Ectodermal cell (in vitro differentiated cells): ENCODE measurements at regions not wholly inside any gene's neighbourhood (a gene's known extent, or its start where the extent isn't known, plus 50 kb on each side); places are given as distances from the start of the nearest gene placed in this dataset.

Experiments used
- H3K27ac ChIP-seq: 2 replicates; pipeline ENCODE4 v1.7.0; 2013; ENCODE audit warnings: mild to moderate bottlenecking, low read depth, low read length; ENCODE audit not compliant: insufficient read depth, poor library complexity, severe bottlenecking
- H3K27me3 ChIP-seq: 2 replicates; pipeline ENCODE4 v1.7.0; 2013; ENCODE audit warnings: mild to moderate bottlenecking, low read length; ENCODE audit not compliant: insufficient read depth, control insufficient read depth, poor library complexity, severe bottlenecking
- H3K36me3 ChIP-seq: one replicate; pipeline ENCODE4 v1.7.0; 2013; ENCODE audit warnings: low read length; ENCODE audit not compliant: control insufficient read depth, insufficient read depth
- H3K4me1 ChIP-seq: one replicate; pipeline ENCODE4 v1.7.0; 2013; ENCODE audit warnings: low read length; ENCODE audit not compliant: control insufficient read depth, insufficient read depth
- H3K4me3 ChIP-seq: 2 replicates; pipeline ENCODE4 v1.7.0; 2013; ENCODE audit warnings: low read depth, low read length, control low read depth; ENCODE audit not compliant: insufficient read depth
- H3K9me3 ChIP-seq: 2 replicates; pipeline ENCODE4 v1.7.0; 2013; ENCODE audit warnings: mild to moderate bottlenecking, low read length, moderate library complexity; ENCODE audit not compliant: control insufficient read depth
- WGBS, 2 experiments: methylation state at CpG; one replicate each; pipeline ENCODE4 v1.1.7; 2013; ENCODE audit warnings: missing lambda C conversion rate in 2 of 2; 5-methylcytosine and 5-hydroxymethylcytosine counted together

DNA sequence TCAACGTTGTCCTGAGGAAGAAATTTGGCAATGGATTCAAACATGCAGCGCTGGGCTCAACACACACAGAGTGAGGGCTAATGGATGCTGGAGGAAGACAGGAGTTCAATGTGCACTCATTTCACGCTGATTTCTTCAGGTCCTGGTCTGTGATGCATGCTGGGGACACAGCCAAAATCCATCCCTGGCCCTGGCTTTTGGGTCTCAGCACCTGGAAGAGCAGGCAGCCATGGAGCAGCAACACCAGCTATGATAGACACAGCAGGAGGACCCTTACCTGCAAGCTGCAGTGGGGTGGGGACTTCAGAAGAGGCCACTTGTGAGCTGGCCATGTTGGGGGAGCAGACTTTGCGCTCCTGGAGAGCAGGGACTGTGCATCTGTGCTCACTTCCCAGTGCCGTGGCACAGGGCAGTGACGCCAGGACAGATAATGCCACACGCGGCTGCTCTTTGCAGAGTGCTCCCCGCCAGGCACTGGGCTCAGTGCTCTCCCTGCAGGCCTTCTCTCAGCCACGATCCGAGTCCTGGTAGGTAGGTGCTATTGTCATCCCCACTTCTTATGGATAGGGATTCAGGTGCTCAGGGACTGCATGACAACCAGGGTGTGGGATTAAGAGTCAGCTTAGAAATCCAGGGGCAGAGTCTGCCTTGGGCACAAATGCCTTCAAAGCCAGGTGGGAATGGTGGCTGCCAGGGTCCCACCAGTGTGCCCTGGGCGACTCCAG lies 138.8 kb upstream of the UNC5B start:
- H3K4me3 ChIP-seq, result no peak overlapping the region
- peaks cover 35% of the 10 kb centered on the region for H3K4me1 ChIP-seq
- H3K9me3 ChIP-seq, result no peaks in the 10 kb centered on the region
- H3K27ac ChIP-seq, result no peak overlapping the region
- no peaks in the 10 kb centered on the region for H3K27me3 ChIP-seq
- H3K36me3 ChIP-seq, result no peaks in the 10 kb centered on the region
- 90% methylated on average over 12 of the region's 12 CpGs for WGBS, 2 experiments

DNA sequence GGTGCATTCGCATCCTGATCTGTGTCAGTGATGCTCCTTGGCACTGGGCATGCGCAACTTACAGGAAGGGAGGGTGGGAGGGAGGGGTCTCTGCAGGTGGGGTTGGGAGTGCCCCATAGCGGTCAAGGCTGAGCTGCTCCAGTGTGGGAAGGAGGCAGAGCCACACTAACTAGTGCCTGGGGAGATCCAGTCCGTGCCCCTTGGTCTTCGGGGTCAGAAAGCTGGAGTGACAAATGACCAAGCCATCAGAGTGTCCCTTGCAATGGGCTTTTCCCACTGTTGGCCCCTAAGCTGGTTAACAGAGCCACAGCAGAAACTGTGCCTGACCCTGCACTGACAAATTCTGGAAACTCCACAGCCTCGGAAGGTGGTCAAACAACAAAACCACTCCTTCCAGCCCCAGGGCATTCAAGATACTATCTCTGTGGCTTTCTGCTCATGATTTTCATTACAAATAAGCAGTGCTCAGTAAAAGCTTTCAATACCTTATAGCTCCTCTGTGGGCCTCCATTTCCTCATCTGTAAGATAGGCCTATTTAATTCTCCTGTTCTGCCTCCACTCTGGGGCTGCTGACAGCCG lies 138.1 kb upstream of the UNC5B start:
- Histone ChIP-seq H3K9me3 (no peaks in the 10 kb centered on the region), H3K4me1 (peaks cover 30% of the 10 kb centered on the region), H3K27me3 (no peaks in the 10 kb centered on the region), H3K36me3 (no peaks in the 10 kb centered on the region), H3K27ac (no peak overlapping the region), H3K4me3 (no peak overlapping the region)
- WGBS, 2 experiments, result 77 to 82% methylated on average over 7 of the region's 7 CpGs

DNA sequence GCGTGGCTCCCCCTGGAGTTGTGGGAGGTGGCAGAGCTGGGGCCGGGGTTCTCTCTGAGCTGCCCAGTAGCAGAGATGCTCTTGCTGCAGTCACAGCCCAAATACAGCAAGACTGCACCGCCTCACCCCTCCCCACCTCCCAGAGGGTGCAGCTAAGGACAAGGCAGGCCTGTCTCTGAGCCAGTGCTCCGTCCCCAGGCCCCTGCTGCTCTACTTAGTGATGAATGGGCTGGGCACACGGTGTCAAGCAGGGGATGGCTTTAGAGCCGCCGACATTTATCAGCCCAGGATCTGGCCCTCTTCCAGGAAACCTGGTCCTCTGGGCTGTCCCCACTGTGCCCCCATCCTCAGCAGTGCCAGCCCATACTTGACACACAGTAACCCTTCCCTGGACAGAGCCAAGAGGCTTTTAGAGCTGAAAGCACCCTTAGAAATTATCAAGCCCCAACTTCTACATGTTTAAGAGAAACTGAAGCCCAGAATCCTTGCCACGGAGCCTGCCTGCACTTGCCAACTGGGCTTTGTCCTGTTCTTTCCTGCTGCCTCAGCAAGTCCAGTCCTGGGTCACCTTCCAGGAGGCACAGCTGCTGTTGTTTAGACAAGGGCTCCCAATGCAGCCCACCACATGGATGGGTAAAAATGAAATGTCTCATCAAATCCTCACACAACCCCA lies 137.1 kb upstream of the UNC5B start:
- Histone ChIP-seq H3K4me1 (peaks cover 34% of the 10 kb centered on the region), H3K4me3 (no peak overlapping the region), H3K27ac (no peak overlapping the region), H3K27me3 (no peaks in the 10 kb centered on the region), H3K9me3 (no peaks in the 10 kb centered on the region), H3K36me3 (no peaks in the 10 kb centered on the region)
- 39 to 43% methylated on average over 8 of the region's 8 CpGs for WGBS, 2 experiments

DNA sequence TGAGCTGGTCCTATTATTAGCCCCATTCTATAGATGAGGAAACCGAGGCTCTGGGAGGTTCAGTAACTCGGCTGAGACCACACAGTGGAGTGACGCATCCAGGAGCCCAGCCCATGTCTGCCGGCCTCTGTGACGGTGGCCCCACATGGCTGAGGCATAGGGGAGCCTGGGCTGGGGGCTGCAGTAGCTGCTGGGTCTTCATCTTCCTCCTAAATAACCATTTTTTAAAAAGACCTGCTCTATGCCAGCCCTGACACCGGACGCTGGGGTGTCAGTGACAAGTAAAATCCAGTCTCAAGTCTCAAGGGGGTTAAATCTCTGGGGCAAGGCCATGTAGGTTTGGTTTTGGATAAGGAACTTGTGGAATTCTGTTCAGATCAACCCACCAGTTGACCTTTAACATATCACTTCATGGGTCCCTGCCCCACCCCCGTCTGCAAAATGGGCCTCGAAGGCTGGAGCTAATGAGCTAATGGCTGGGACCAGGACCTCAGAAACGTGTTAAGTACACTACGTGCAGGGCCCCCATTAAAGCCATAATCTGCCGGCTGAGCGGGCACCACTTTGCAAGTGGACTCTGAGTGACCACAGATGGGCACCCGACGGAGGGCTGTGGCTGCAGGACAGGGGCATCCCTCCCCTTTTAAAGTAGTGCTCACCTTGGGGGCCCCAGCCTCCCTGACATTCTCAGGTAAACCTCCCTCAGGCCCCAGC lies 136.5 kb upstream of the UNC5B start:
- Histone ChIP-seq H3K4me1 (peaks cover 34% of the 10 kb centered on the region), H3K36me3 (no peaks in the 10 kb centered on the region), H3K9me3 (no peaks in the 10 kb centered on the region), H3K27ac (no peak overlapping the region), H3K27me3 (no peaks in the 10 kb centered on the region), H3K4me3 (no peak overlapping the region)
- 87 to 90% methylated on average over 15 of the region's 15 CpGs for WGBS, 2 experiments

DNA sequence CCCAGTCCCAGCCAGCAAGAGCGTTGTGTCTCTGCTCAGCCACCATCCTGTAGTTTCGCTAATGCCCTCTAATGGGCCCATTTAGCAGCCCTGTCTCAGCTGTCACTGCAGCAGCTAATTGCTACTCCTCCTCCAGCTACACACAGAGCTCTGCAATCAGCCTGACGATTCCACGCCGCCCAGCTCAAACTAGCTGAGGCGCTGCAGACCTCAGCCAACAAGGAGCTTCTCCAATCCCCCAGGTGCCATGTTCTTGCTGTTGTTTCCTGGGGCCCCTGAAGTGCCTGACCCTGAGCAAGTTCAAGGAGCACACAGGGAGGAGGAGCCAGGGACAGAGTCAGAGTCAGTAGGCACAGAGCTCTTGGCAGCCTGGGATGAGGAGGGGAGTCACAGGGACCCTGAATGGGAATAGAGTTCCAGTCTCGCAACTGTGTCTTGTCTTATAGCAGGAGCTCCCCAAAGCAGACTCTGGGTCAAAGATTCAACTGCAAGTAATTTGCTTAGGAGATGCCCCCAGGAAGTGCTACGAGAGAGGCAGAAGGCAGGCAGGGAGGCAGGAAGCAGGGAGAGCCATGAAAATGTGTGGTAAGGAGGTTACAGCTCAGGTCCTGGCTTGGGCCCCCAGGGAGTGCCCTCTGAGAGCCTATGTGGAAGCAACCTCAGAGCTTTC lies 135.8 kb upstream of the UNC5B start:
- WGBS, 2 experiments, result 61 to 68% methylated on average over 8 of the region's 8 CpGs
- Histone ChIP-seq H3K4me3 (no peak overlapping the region), H3K27me3 (no peaks in the 10 kb centered on the region), H3K27ac (no peak overlapping the region), H3K36me3 (no peaks in the 10 kb centered on the region), H3K9me3 (no peaks in the 10 kb centered on the region), H3K4me1 (peaks cover 34% of the 10 kb centered on the region)

DNA sequence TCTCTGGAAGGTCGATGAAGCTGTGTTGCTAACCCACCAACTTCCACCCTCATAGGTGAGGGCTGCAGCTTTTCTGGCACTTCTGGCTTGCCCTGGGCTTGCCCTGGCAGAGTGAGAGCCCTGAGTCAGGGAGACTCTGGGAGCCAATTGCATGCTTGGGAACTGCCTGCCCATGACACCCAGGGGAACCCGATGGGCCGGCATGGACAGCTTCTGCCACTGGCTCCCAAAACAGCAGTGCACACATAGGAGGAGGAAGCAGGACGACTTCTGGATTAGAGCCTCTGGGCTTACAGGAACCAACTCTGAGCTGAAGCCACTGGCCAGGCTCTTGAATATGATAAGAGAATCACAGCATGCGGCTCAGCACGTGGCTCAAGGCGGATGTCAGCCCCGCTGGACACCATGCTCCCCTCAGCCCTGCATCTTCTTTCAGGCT lies 135.2 kb upstream of the UNC5B start:
- no peaks in the 10 kb centered on the region for H3K36me3 ChIP-seq
- H3K27ac ChIP-seq, result no peak overlapping the region
- WGBS, 2 experiments, result 56 to 59% methylated on average over 8 of the region's 8 CpGs
- H3K4me3 ChIP-seq, result no peak overlapping the region
- H3K27me3 ChIP-seq, result no peaks in the 10 kb centered on the region
- no peaks in the 10 kb centered on the region for H3K9me3 ChIP-seq
- H3K4me1 ChIP-seq, result peaks cover 34% of the 10 kb centered on the region

DNA sequence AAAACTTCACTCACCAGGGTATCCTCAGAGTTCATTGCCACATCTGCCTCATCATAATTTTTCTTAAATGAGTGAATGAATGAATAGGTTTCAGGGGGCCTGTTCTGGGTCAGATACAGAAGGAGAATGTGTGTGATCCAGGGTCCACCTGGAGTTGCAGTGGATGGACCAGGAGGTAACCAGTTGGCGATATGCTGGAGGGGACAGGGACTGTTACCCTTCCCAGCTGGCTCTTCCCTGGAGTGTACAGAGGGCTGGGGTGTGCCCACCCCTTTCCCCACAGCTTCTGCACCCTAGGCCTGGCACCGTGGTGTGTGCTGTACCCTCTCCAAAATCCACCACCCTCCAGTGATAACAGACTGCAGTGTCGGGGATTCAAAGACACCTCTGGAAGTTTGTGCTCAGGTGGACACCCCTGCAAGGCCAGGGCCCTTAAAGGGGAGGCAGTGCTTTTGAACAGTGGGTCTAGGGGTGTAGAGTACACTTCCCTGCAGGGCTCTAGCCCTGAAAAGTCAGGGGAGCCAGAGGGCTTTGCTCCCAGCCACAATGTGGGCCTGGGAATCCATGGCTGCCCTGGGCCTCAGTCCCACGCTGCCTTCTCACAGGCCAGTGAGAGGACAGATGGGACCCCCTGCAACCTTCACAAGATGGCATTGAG lies 134.4 kb upstream of the UNC5B start:
- no peaks in the 10 kb centered on the region for H3K9me3 ChIP-seq
- no peak overlapping the region for H3K4me3 ChIP-seq
- H3K4me1 ChIP-seq, result peaks cover 36% of the 10 kb centered on the region
- H3K36me3 ChIP-seq, result no peaks in the 10 kb centered on the region
- no peaks in the 10 kb centered on the region for H3K27me3 ChIP-seq
- 95 to 96% methylated on average over 4 of the region's 4 CpGs for WGBS, 2 experiments
- H3K27ac ChIP-seq, result no peak overlapping the region

DNA sequence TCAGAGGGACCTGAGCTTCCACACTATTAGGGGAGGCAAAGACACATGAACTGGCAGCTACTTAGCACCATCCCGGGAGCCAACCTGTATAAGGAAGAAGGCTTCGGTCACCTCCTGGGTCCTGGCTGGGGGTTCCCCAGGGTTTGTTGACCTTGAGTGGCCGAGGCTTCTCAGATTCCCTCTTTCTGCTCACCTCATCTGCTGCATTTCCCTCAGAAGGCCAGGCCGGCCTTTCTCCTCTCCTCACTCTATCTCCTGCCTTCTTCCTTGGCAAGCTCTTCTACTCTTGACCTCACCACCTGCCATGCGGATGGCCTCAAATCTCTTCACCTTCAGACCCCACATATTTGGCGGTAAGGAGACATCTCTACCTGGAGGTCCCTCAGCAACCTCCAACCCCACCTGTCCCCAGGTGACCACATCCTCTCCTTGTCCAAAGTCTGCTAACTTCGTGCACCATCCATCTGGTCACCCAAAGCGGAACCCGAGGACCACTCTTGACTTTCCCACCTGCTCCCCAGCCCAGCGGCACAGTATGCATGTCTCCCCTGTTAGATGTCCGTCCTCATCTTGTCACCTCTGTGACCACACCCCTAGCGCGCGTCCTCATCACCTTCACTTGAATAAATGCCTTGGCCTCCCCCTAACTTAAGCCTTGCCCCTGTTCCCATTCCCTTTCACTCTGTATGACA lies 133.8 kb upstream of the UNC5B start:
- WGBS, 2 experiments, result 95% methylated on average over 14 of the region's 14 CpGs
- no peak overlapping the region for H3K4me3 ChIP-seq
- no peaks in the 10 kb centered on the region for H3K27me3 ChIP-seq
- H3K27ac ChIP-seq, result no peak overlapping the region
- H3K36me3 ChIP-seq, result no peaks in the 10 kb centered on the region
- no peaks in the 10 kb centered on the region for H3K9me3 ChIP-seq
- H3K4me1 ChIP-seq, result peaks cover 39% of the 10 kb centered on the region

DNA sequence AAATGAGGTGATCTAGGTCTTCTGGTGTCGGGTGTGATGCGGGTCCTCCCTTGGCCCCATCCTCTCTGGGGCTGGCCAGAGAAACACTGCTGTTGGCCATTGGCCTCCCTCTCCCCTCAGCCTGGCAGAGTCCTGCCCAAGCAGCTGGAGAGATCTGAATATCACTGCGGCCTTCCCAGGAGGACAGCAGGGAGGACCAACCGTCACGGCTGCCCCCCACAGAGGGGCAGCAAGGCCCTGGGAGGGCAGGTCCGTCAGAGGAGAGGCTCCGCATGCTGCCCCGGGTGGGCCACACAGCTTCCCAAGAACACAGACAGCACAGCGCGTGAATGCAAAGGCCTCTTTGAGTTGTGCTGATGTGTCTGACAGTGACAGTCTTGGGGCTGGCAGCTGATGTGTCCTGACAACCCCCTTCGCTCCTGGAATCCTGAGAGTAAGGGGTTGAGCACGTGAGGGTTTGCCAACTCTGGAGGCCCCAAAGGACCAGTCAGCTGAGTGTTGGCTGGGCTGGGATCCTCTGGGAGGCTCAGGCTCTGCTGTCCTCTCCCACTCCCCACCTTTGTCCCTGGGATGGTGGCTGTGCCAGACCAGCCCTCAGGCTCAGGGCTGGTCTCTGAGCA lies 132.5 kb upstream of the UNC5B start:
- Histone ChIP-seq H3K4me1 (peaks cover 40% of the 10 kb centered on the region), H3K9me3 (no peaks in the 10 kb centered on the region), H3K27ac (no peak overlapping the region), H3K36me3 (no peaks in the 10 kb centered on the region), H3K27me3 (no peaks in the 10 kb centered on the region), H3K4me3 (no peak overlapping the region)
- WGBS, 2 experiments, result 80 to 81% methylated on average over 12 of the region's 12 CpGs
